CD4-positive, CD25-positive, alpha-beta regulatory T cell (primary cell): ENCODE measurements at regions not wholly inside any gene's neighbourhood (a gene's known extent, or its start where the extent isn't known, plus 50 kb on each side); places are given as distances from the start of the nearest gene placed in this dataset.
"Not testable (repeated sequence)": the region's sequence is repeated elsewhere in the genome, so short reads cannot be mapped to it uniquely, and the experiment has no call there.

Experiments
- ATAC-seq, 2 donors: fragments of 150-1000 bp; cut with Tn5 transposase; one replicate each; pipeline ENCODE4 v1.10.0; 2021; ENCODE audit warnings: low read depth in 2 of 2, moderate number of reproducible peaks in 2 of 2, moderate library complexity in 1 of 2
- DNase-seq, 3 donors: peaks; one replicate each; pipeline versions ENCODE4 v3.0.0 to v3.0.0-alpha.2; 2012 to 2022; ENCODE audit warnings: mixed read lengths in 1 of 3
- H3K27ac ChIP-seq: one replicate; pipeline ENCODE4 v1.7.0; 2013; ENCODE audit warnings: mild to moderate bottlenecking, low read length; ENCODE audit not compliant: insufficient read depth, poor library complexity, severe bottlenecking
- H3K27me3 ChIP-seq: one replicate; pipeline ENCODE4 v1.7.0; 2013; ENCODE audit warnings: low read length; ENCODE audit not compliant: control insufficient read depth, insufficient read depth
- H3K36me3 ChIP-seq: one replicate; pipeline ENCODE4 v1.7.0; 2013; ENCODE audit warnings: mild to moderate bottlenecking, low read length, moderate library complexity; ENCODE audit not compliant: control insufficient read depth, insufficient read depth
- H3K4me1 ChIP-seq: 2 replicates; pipeline ENCODE4 v1.7.0; 2013; ENCODE audit warnings: mild to moderate bottlenecking, low read length; ENCODE audit not compliant: insufficient read depth, control insufficient read depth, poor library complexity, severe bottlenecking
- H3K4me3 ChIP-seq: one replicate; pipeline ENCODE4 v1.7.0; 2013; ENCODE audit warnings: low read depth, mild to moderate bottlenecking, low read length, moderate library complexity
- H3K9me3 ChIP-seq, 2 experiments: 1 replicate in 1 of 2; 2 replicates in 1 of 2; pipeline ENCODE4 v1.7.0; 2013; ENCODE audit warnings: low read length in 2 of 2, mild to moderate bottlenecking in 1 of 2, moderate library complexity in 1 of 2; ENCODE audit not compliant: control insufficient read depth in 2 of 2
- H3K27ac Mint-ChIP-seq, 3 donors: one replicate each; pipeline ENCODE4 v1.8.0; 2020 to 2022; ENCODE audit warnings: mild to moderate bottlenecking in 3 of 3, mixed read lengths in 3 of 3, moderate library complexity in 2 of 3
- H3K27me3 Mint-ChIP-seq: one replicate; pipeline ENCODE4 v1.8.0; 2022; ENCODE audit warnings: mild to moderate bottlenecking, mixed read lengths
- H3K36me3 Mint-ChIP-seq: one replicate; pipeline ENCODE4 v1.8.0; 2020; ENCODE audit warnings: mixed read lengths
- H3K4me1 Mint-ChIP-seq, 4 donors: one replicate each; pipeline ENCODE4 v1.8.0; 2020 to 2022; ENCODE audit warnings: mixed read lengths in 4 of 4, mild to moderate bottlenecking in 1 of 4
- H3K4me3 Mint-ChIP-seq, 4 donors: one replicate each; pipeline ENCODE4 v1.8.0; 2020 to 2022; ENCODE audit warnings: mild to moderate bottlenecking in 4 of 4, mixed read lengths in 4 of 4, moderate library complexity in 3 of 4
- H3K9me3 Mint-ChIP-seq, 7 donors: one replicate each; pipeline ENCODE4 v1.8.0; 2020 to 2022; ENCODE audit warnings: mixed read lengths in 7 of 7, mild to moderate bottlenecking in 3 of 7, moderate library complexity in 2 of 7

- Histone ChIP-seq H3K4me3 (no peak overlapping the region), H3K27me3 (no peaks in the 10 kb centered on the region), H3K4me1 (no peaks in the 10 kb centered on the region), H3K36me3 (no peaks in the 10 kb centered on the region), H3K9me3 (no peaks in the 10 kb centered on the region), H3K27ac (no peak overlapping the region)
- Mint-ChIP-seq H3K4me1 (no peaks in the 10 kb centered on the region), H3K27ac (no peak overlapping the region), H3K4me3 (no peak overlapping the region), H3K36me3 (no peaks in the 10 kb centered on the region), H3K9me3 (peaks cover 0 to 7% (median 2%) of the 10 kb centered on the region in 7 donors), H3K27me3 (peaks cover 4% of the 10 kb centered on the region)
- DNase-seq (no peak), ATAC-seq (no peak)
Observed at GRCh38 chr3:174547801-174548435, 311.2 kb upstream of the NAALADL2 start.

GRCh38 chr3:174548841-174549623 lies 310.1 kb upstream of the NAALADL2 start:
- no peak overlapping the region for H3K4me3 Mint-ChIP-seq
- Histone ChIP-seq H3K4me1 (no peaks in the 10 kb centered on the region), H3K9me3 (no peaks in the 10 kb centered on the region), H3K27ac (no peak overlapping the region), H3K4me3 (no peak overlapping the region), H3K36me3 (no peaks in the 10 kb centered on the region), H3K27me3 (no peaks in the 10 kb centered on the region)
- H3K27me3 Mint-ChIP-seq = peaks cover 4% of the 10 kb centered on the region
- H3K36me3 Mint-ChIP-seq = no peaks in the 10 kb centered on the region
- no peak overlapping the region for H3K27ac Mint-ChIP-seq
- no peaks in the 10 kb centered on the region for H3K4me1 Mint-ChIP-seq
- no peak for DNase-seq
- ATAC-seq = no peak
- H3K9me3 Mint-ChIP-seq = peaks cover 0 to 6% (median 2%) of the 10 kb centered on the region in 7 donors

- peaks cover 0 to 5% of the 10 kb centered on the region in 2 experiments for H3K9me3 ChIP-seq
Observed at GRCh38 chr3:174581558-174581957, 277.6 kb upstream of the NAALADL2 start.

GRCh38 chr3:174583396-174583795 lies 275.7 kb upstream of the NAALADL2 start:
- Mint-ChIP-seq H3K27ac (no peak overlapping the region), H3K36me3 (no peaks in the 10 kb centered on the region), H3K9me3 (peaks cover 0 to 22% (median 8%) of the 10 kb centered on the region in 7 donors), H3K4me1 (no peaks in the 10 kb centered on the region), H3K27me3 (no peaks in the 10 kb centered on the region), H3K4me3 (no peak overlapping the region)
- Histone ChIP-seq H3K36me3 (no peaks in the 10 kb centered on the region), H3K4me3 (no peak overlapping the region), H3K27ac (no peak overlapping the region), H3K4me1 (no peaks in the 10 kb centered on the region), H3K9me3 (peaks cover 0 to 5% of the 10 kb centered on the region in 2 experiments), H3K27me3 (no peaks in the 10 kb centered on the region)
- DNase-seq (no peak), ATAC-seq (no peak)

More at GRCh38 chr3:174581558-174581957, 277.6 kb upstream of the NAALADL2 start:
- H3K4me1 Mint-ChIP-seq = no peaks in the 10 kb centered on the region
- H3K36me3 Mint-ChIP-seq = no peaks in the 10 kb centered on the region
- H3K27me3 Mint-ChIP-seq = no peaks in the 10 kb centered on the region
- no peak overlapping the region for H3K27ac Mint-ChIP-seq
- no peak for DNase-seq
- Histone ChIP-seq H3K4me3 (no peak overlapping the region), H3K27ac (no peak overlapping the region), H3K27me3 (no peaks in the 10 kb centered on the region), H3K4me1 (no peaks in the 10 kb centered on the region), H3K36me3 (no peaks in the 10 kb centered on the region)
- H3K9me3 Mint-ChIP-seq = peaks cover 0 to 13% (median 4%) of the 10 kb centered on the region in 7 donors
- ATAC-seq = no peak
- no peak overlapping the region for H3K4me3 Mint-ChIP-seq

DNA sequence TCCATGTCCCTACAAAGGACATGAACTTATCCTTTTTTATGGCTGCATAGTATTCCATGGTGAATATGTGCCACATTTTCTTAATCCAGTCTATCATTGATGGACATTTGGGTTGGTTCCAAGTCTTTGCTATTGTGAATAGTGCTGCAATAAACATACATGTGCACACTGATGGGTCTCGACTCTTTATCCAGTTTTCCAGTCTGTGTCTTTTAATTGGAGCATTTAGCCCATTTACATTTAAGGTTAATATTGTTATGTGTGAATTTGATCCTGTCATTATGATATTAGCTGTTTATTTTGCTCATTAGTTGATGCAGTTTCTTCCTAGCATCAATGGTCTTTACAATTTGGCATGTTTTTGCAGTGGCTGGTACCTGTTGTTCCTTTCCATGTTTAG lies 272.0 kb upstream of the NAALADL2 start:
- not testable (repeated sequence) for H3K27ac Mint-ChIP-seq, ATAC-seq, H3K27me3 ChIP-seq, H3K27me3 Mint-ChIP-seq, H3K4me1 Mint-ChIP-seq, H3K36me3 ChIP-seq, H3K9me3 ChIP-seq, DNase-seq, H3K4me3 Mint-ChIP-seq, H3K36me3 Mint-ChIP-seq, H3K27ac ChIP-seq, H3K4me3 ChIP-seq, H3K4me1 ChIP-seq
- H3K9me3 Mint-ChIP-seq = peaks cover 1 to 23% (median 6%) of the 10 kb centered on the region in 7 donors

- no peaks in the 10 kb centered on the region for H3K4me1 Mint-ChIP-seq
- no peaks in the 10 kb centered on the region for H3K36me3 ChIP-seq
- DNase-seq = no peak
- ATAC-seq = no peak
- no peak overlapping the region for H3K27ac ChIP-seq
- no peak overlapping the region for H3K4me3 Mint-ChIP-seq
- H3K27me3 Mint-ChIP-seq = no peaks in the 10 kb centered on the region
- no peaks in the 10 kb centered on the region for H3K36me3 Mint-ChIP-seq
- H3K27ac Mint-ChIP-seq = no peak overlapping the region
- H3K9me3 ChIP-seq = no peaks in the 10 kb centered on the region
- H3K9me3 Mint-ChIP-seq = peaks cover 1 to 33% (median 6%) of the 10 kb centered on the region in 7 donors
- H3K4me3 ChIP-seq = no peak overlapping the region
- no peaks in the 10 kb centered on the region for H3K4me1 ChIP-seq
- H3K27me3 ChIP-seq = no peaks in the 10 kb centered on the region
Observed at GRCh38 chr3:174596447-174596982, 262.6 kb upstream of the NAALADL2 start.

GRCh38 chr3:174598885-174599439 lies 260.2 kb upstream of the NAALADL2 start:
- H3K4me1 Mint-ChIP-seq = no peaks in the 10 kb centered on the region
- no peak for DNase-seq
- Histone ChIP-seq H3K27me3 (no peaks in the 10 kb centered on the region), H3K27ac (no peak overlapping the region), H3K36me3 (no peaks in the 10 kb centered on the region), H3K4me3 (no peak overlapping the region), H3K4me1 (no peaks in the 10 kb centered on the region), H3K9me3 (no peaks in the 10 kb centered on the region)
- no peaks in the 10 kb centered on the region for H3K27me3 Mint-ChIP-seq
- no peak overlapping the region for H3K4me3 Mint-ChIP-seq
- no peaks in the 10 kb centered on the region for H3K36me3 Mint-ChIP-seq
- H3K9me3 Mint-ChIP-seq = peaks cover 1 to 30% (median 5%) of the 10 kb centered on the region in 7 donors
- no peak for ATAC-seq
- H3K27ac Mint-ChIP-seq = no peak overlapping the region
